Muscle layer of colon (tissue), 2 donors: ENCODE measurements at regions not wholly inside any gene's neighbourhood (a gene's known extent, or its start where the extent isn't known, plus 50 kb on each side); places are given as distances from the start of the nearest gene placed in this dataset.

Experiments
- H3K27ac ChIP-seq: one replicate; pipeline ENCODE4 v1.7.0; 2013; ENCODE audit warnings: low read depth, mild to moderate bottlenecking, low read length, moderate library complexity
- H3K27me3 ChIP-seq, 2 donors: one replicate each; pipeline ENCODE4 v1.7.0; 2013; ENCODE audit warnings: low read length in 2 of 2, mild to moderate bottlenecking in 2 of 2; ENCODE audit not compliant: insufficient read depth in 2 of 2, control insufficient read depth in 1 of 2
- H3K36me3 ChIP-seq: one replicate; pipeline ENCODE4 v1.7.0; 2013; ENCODE audit warnings: mild to moderate bottlenecking, low read length; ENCODE audit not compliant: insufficient read depth
- H3K4me1 ChIP-seq: one replicate; pipeline ENCODE4 v1.7.0; 2013; ENCODE audit warnings: mild to moderate bottlenecking, low read length; ENCODE audit not compliant: insufficient read depth
- H3K4me3 ChIP-seq, 2 donors: one replicate each; pipeline ENCODE4 v1.7.0; 2013; ENCODE audit warnings: low read length in 2 of 2, low read depth in 1 of 2, mild to moderate bottlenecking in 1 of 2, moderate library complexity in 1 of 2
- H3K9ac ChIP-seq: one replicate; pipeline ENCODE4 v1.7.0; 2013; ENCODE audit warnings: low read length
- H3K9me3 ChIP-seq: one replicate; pipeline ENCODE4 v1.7.0; 2013; ENCODE audit warnings: mild to moderate bottlenecking, low read length
- donor health status: abdominal sarcoma.
- donor health status: Adenocarcinoma of cecum.

DNA sequence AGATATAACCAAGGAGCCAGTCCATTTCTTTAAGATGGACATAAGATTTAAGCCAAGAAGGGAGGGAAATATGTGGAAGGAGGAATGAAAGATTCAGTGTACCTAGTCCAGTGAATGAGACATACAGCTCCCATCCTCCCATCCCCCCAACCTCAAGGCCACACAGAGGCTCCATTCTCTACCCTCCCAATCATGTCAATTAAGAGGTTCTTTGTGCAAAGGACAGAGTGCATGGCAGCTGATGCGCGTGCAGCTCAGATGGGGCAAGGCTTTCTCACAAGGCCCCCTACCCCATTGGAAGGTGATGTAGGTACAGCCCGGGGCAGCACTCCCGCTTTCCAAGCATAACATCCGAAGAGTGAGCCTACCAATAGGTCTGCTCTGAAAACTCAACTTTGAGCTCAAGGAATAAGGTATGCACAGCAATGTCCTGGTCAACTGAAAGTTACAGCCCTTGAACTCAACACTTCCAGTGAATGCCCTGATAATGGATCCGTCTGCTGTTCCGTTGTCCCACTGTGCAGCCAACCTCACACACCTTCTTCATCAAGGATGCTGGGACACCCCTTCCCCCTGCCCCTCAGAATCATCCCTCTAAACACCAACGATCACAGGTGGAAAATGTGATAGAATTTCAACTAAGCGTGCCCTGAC is 458.1 kb downstream of the SOX9 start:
- Histone ChIP-seq H3K4me1 (no peaks in the 10 kb centered on the region), H3K36me3 (no peaks in the 10 kb centered on the region), H3K4me3 (no peak overlapping the region), H3K27me3 (peaks cover 0 to 7% of the 10 kb centered on the region in 2 donors), H3K9ac (no peak overlapping the region), H3K9me3 (no peaks in the 10 kb centered on the region), H3K27ac (no peak overlapping the region)

DNA sequence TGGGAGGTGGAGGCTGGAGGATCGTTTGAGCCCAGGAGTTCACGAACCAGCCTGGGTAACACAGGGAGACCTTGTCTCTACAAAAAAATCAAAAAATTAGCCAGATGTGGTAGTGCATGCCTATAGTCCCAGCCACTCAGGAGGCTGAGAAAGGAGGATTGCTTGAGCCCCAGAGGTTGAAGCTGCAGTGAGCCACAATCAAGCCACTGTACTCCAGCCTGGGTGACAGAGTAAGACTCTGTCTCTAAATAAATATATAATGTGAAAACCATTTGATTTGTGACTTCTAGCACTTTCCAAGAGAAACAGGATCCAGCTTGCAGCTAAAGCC is 459.1 kb downstream of the SOX9 start:
- H3K4me1 ChIP-seq = no peaks in the 10 kb centered on the region
- H3K4me3 ChIP-seq = no peak overlapping the region
- H3K9me3 ChIP-seq = no peaks in the 10 kb centered on the region
- no peaks in the 10 kb centered on the region for H3K36me3 ChIP-seq
- no peak overlapping the region for H3K27ac ChIP-seq
- peaks cover 0 to 2% of the 10 kb centered on the region in 2 donors for H3K27me3 ChIP-seq
- H3K9ac ChIP-seq = no peak overlapping the region

DNA sequence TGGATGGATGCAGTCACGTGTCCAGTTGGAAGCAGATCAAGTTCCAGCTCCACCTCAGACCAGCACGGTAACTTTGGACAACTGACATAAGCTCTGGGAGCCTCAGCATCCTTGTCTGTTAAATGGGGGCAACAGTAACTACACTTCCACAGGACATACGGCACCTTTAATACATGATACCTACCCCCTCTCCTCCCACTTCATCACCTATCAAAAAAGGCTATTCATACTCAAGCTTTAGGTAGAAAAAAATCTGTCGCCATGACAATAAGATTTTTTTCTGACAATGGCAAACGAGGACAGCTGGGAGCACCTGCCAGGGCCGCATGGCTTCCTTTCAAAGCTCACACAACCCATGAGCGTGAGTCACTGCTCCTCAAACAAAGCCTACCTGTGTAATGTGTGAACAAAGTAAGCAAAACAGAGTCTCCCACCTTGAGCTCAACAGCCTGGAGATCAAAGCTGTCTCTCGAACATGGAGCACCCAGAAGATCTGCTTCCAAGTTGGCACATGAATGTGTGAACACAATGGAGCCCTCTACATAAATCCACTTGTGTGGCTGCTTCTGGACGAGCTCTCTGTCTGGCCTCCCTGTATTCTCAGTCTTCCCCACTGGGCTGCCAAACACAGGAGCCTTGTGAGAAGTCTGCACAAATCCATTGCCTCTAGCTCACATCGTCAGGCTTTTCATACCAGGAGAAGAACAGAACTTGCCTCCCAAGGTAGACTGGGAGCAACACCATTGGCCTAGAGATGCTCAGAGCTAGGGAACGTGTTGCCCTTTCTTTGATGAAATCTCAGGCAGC is 459.7 kb downstream of the SOX9 start:
- Histone ChIP-seq H3K27me3 (no peaks in the 10 kb centered on the region), H3K4me1 (no peaks in the 10 kb centered on the region), H3K4me3 (no peak overlapping the region), H3K9ac (no peak overlapping the region), H3K9me3 (no peaks in the 10 kb centered on the region), H3K36me3 (no peaks in the 10 kb centered on the region), H3K27ac (no peak overlapping the region)

DNA sequence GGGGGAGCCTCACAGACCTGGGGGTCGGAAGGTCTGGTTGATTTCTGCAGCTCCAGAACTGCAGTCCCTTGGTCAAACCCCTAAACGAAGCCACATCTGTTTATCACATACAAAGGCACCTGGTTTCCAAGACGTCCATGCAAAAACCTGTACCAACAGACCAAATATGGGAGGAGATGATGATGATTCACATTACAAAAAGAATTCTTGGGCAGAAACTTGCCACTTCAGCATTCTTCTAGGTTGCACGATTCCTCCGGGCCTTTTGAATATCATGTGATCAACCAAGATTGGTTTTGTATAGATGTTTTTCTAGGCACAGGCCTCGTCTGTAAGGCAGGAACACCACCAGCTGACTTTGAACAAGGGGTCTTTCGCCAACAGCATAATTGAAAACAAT is 466.3 kb downstream of the SOX9 start:
- Histone ChIP-seq H3K9me3 (no peaks in the 10 kb centered on the region), H3K9ac (no peak overlapping the region), H3K27ac (no peak overlapping the region), H3K27me3 (peaks cover 5 to 9% of the 10 kb centered on the region in 2 donors), H3K4me1 (no peaks in the 10 kb centered on the region), H3K4me3 (no peak overlapping the region), H3K36me3 (no peaks in the 10 kb centered on the region)

DNA sequence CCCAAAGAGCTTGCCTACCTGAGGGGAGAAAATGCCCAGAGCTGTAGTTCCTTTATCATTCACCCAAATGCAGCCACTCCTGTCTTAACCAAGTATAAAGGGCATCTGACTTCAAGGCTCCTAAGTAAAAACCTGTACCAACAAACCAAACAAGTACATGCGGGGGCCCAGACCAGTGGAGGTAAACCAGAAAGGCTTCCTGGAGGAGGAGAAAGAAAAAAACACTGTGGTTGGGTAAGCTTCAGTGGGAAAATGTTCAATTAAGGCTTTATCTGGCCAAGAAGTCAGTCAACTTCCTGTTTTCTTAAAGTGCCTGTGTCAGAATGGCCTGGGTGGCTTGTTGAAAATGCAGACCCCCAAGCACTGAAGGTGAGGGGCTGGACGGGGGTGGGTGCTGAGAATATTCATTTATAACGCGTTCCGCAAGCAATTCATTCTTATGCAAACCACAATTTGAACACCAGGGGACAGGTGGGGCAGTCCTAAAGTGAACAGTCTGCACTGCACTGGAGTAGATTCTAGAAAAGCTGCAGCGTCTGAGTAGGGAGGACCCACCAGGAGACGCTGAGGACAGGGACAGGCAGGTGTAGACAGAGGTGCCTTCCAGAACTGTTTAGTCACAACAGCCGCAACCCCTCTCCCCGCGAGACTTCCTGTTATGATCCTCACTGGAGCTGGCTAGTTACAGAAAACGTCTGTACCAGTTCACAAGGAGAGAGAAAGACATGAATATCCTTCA is 467.1 kb downstream of the SOX9 start:
- Histone ChIP-seq H3K36me3 (no peaks in the 10 kb centered on the region), H3K4me1 (no peaks in the 10 kb centered on the region), H3K4me3 (no peak overlapping the region), H3K9me3 (no peaks in the 10 kb centered on the region), H3K9ac (no peak overlapping the region), H3K27ac (no peak overlapping the region), H3K27me3 (peaks cover 5 to 14% of the 10 kb centered on the region in 2 donors)

DNA sequence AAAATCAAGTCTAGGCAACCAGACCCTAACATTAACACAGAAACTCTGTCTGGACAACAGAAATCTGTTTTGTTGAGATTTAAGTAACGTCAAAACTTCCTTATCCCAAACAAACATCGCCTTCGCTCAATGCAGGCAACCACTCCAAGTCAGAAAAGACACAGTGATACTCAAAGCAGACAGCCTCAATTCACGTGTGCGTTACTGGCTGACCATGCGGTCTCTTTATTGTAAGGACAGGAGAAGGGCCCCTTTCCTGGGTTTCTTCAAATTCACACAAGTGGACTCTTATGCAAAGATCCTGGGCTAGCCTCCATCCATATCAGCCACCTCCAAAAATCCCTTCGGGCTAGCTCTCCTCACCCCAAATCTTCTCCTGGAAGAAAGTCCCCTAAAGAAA is 467.7 kb downstream of the SOX9 start:
- H3K4me1 ChIP-seq = no peaks in the 10 kb centered on the region
- no peaks in the 10 kb centered on the region for H3K9me3 ChIP-seq
- no peak overlapping the region for H3K27ac ChIP-seq
- peaks cover 5 to 20% of the 10 kb centered on the region in 2 donors for H3K27me3 ChIP-seq
- no peak overlapping the region for H3K4me3 ChIP-seq
- H3K9ac ChIP-seq = no peak overlapping the region
- no peaks in the 10 kb centered on the region for H3K36me3 ChIP-seq

DNA sequence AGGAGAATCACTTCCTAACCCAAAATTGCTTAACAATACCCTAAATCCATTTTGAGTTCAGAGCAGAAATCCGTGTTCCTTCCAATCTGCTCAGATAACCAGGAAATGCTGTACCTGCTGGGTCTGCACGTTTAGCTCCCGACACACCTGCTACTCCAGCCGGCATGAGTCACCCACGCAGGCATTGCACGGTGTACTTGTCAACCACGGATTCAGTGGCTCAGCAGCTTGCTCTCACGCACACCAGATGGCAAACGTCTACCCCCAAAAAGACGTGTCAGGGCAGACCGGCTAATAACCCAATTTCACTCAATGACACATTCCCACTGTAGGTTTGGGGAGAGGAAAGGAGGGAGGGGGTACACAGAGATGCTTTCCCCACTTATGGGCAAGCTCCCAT is 468.1 kb downstream of the SOX9 start:
- H3K4me3 ChIP-seq = no peak overlapping the region
- no peaks in the 10 kb centered on the region for H3K9me3 ChIP-seq
- no peaks in the 10 kb centered on the region for H3K36me3 ChIP-seq
- H3K9ac ChIP-seq = no peak overlapping the region
- H3K27me3 ChIP-seq = peaks cover 5 to 21% of the 10 kb centered on the region in 2 donors
- H3K4me1 ChIP-seq = no peaks in the 10 kb centered on the region
- no peak overlapping the region for H3K27ac ChIP-seq

DNA sequence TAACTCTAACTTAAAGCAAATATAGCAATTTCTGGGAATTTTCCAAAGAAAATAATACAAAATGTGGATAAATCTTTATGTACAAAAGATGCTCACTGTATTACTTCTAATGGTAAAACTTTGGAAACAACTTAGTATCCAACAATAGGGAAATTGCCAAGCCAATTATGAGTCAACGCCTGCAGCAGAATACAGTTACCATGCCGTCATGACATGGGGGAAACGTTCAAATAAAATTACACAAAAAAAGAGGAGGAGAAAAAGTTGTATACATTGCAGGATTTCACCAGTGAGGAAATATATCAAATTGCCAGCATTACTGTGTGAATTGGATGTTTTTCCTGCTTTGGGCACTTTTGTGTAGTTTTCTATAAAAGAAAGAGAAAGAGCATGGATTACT is 469.6 kb downstream of the SOX9 start:
- Histone ChIP-seq H3K36me3 (no peaks in the 10 kb centered on the region), H3K27ac (no peak overlapping the region), H3K9me3 (no peaks in the 10 kb centered on the region), H3K27me3 (peaks cover 5 to 27% of the 10 kb centered on the region in 2 donors), H3K4me1 (no peaks in the 10 kb centered on the region), H3K4me3 (no peak overlapping the region), H3K9ac (no peak overlapping the region)

DNA sequence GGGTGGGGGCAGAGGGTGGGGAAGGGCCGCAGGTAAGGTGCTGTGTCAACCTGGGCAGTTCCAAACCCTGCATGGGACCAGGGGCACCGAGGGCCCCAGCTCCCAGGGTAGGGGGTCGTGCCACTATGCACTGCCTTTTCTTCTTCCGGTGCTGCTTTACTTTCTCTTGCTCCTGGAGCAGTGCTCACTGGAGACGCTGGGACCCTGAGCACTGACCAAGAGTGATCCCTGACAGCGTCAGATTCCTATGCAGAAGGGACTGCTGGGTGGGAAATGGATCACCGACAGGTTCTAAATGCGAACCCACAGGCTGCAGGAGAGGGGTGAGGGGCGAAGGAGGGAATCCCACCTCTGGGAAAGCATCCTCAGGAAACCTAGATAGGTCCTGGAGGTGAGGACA is 470.1 kb downstream of the SOX9 start:
- no peaks in the 10 kb centered on the region for H3K9me3 ChIP-seq
- peaks cover 5 to 27% of the 10 kb centered on the region in 2 donors for H3K27me3 ChIP-seq
- H3K9ac ChIP-seq = no peak overlapping the region
- no peaks in the 10 kb centered on the region for H3K4me1 ChIP-seq
- no peak overlapping the region for H3K4me3 ChIP-seq
- H3K36me3 ChIP-seq = no peaks in the 10 kb centered on the region
- H3K27ac ChIP-seq = no peak overlapping the region

DNA sequence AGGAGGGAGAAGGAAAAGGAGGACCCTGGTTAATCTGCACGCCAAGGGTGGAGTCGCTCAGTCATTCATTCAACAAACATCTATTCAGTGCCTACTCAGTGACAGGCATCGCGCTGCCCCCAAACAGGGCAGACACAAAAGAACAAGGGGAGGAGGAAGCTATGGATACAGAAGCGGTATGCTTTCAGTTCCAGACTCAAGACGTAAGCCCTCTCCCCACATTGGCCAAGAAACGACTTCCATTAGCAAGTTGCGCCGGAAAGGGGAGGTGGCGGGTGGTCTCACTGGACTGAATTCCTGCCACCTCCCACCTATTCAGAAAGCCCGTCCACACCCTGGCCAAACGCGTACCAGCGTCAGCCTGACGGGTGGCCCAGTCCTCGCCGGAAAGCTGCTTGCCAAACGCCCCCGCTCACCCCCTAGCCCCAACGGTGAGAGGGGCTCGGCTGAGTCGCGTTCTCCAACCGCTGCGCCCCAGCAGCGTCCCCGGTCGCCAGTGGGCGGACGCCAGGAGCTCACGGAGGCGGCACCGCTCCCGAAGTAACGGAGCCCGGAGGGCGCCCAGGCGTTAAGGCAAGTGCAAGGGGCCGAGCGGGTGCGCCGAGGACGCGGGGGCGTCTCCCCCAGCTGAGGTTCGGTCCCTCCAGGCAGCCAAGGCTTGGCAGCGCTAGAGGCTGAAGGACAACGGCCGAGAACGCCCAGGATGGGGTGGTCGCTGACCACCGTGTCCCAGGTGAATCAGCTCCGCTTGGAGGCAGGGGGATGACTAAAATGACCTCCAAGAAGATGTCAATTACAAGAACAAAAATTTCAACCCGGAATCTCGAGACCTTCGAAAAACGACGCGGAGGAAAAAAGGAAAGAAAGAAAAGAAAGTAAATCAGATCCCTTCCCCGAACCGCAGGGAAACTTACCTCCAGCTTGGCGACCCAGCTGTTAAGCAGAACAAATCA is 470.7 kb downstream of the SOX9 start:
- H3K9me3 ChIP-seq = no peaks in the 10 kb centered on the region
- no peaks in the 10 kb centered on the region for H3K36me3 ChIP-seq
- H3K27ac ChIP-seq = no peak overlapping the region
- H3K27me3 ChIP-seq = peaks cover 5 to 27% of the 10 kb centered on the region in 2 donors
- peak overlapping the region; percentile 31 to 58 for H3K4me3 ChIP-seq
- H3K9ac ChIP-seq = no peak overlapping the region
- no peaks in the 10 kb centered on the region for H3K4me1 ChIP-seq
